GM19438 (cell line): ENCODE measurements at regions not wholly inside any gene's neighbourhood (a gene's known extent, or its start where the extent isn't known, plus 50 kb on each side); places are given as distances from the start of the nearest gene placed in this dataset.
"Not testable (repeated sequence)": the region's sequence is repeated elsewhere in the genome, so short reads cannot be mapped to it uniquely, and the experiment has no call there.

Experiments
- ATAC-seq: cut with Tn5 transposase; IDR thresholded peaks from one replicate; pipeline ENCODE4 v1.9.1; 2021; ENCODE audit warnings: low read depth; ENCODE audit not compliant: unreplicated experiment

DNA sequence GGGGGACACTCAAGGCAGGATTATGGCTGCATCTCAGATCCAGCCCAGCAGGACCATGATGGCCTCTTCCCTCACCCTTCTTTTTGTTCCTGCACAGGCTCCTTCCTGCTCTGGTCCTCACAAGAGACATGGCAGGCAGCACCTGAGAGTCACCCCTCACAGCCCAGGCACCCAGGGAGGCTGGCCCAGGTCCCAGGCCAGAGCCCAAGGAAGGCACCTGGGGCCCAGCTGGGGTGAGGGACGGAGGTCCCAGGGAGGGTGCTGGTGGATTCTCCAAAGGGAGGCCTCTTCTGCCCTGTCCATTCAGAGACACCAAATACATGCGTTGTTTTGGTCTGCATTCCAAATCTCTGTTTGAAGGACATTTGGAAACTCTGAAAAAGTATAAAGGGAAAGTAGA lies 285.4 kb upstream of the HS6ST1 start:
- ATAC-seq: no peak

DNA sequence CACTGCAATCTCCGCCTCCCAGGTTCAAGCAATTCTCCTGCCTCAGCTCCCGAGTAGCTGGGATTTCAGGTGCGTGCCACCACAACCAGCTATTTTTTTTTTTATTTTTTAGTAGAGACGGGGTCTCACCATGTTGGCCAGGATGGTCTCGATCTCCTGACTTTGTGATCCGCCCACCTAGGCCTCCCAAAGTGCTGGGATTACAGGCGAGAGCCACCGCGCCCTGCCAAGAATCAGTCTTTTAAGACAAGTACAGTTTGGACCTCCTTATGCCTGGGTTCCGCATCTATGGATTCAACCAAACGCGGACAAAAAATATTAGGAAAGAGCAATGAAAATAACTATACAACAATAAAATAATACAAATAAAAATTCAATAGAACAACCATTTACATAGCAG lies 285.9 kb upstream of the HS6ST1 start:
- not testable (repeated sequence) for ATAC-seq

DNA sequence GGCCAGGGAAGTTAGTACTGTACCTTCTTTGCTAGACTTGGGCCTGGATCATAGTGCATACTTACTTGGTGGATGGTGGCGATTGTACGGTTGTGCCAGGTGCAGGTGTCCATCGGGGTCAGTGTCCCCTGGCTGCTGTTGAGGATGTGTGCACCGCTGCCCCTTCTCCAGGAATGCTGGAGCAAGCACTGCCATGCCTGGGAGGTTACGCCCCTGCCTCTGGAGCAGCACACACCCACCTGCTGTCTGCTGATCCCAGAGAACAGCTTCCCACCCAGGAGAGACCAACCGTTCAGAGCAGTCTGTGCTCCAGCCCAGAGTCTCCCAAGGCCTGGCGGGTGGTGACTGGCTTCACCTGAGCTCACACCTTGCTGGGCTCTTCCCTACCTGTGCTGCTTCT lies 286.8 kb upstream of the HS6ST1 start:
- no peak for ATAC-seq

DNA sequence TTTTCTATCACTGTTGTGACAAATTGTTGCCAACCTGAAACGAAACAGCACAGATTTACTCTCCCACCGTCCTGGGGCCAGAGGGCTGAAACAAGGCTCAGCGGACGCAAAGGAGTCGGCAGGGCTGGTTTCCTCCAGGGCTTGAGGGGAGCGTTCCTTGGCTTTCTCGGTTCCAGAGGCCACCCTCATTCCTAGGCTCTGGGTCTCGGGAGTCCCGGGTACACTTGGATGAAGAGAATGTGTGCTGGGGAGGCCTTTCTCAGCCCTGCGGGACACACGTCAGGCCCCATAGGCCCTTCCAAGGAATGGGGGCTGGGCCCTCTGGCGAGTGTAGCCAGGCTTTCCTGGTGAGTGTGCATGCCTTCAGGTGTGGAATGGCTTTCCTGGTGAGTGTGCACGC lies 287.3 kb upstream of the HS6ST1 start:
- no peak for ATAC-seq

DNA sequence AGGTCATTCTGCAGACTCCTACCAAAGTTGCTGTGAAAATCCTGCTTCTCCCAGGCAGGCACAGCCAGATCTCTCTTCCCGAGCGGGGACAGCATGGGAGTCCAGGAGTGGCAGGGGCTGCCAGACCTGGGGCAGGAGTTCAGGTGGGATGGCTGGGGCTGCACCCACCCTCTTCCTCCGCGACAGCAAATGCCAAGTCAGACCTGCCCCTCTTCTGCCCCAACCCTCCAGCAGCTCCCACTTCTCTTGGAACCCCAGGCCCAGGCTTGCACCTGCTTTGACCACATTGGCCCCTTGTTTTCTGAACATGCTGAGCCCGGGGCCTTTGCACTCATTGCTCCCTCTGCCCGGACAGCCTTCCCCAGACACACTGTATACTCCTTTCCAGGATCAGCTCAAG lies 288.2 kb upstream of the HS6ST1 start:
- no peak for ATAC-seq

DNA sequence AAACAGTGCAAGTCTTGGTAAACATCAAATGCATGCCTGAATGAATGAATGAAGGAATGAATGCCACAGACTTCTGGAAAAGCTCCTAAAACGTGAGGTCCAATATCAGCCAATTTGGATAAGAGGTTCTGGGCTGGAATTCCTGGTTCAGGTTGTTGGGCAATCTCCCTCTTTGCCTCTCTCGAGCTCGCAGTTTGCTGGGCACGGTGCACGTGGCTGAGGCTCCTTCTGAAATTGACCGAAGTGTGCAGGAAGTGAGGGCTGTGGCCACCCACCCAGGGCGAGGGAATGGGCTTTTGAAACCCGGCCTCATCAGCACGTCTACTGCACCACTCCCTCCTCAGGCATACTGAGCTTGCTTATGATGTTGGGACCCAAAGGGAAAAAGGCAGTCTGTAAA lies 288.8 kb upstream of the HS6ST1 start:
- ATAC-seq: no peak

DNA sequence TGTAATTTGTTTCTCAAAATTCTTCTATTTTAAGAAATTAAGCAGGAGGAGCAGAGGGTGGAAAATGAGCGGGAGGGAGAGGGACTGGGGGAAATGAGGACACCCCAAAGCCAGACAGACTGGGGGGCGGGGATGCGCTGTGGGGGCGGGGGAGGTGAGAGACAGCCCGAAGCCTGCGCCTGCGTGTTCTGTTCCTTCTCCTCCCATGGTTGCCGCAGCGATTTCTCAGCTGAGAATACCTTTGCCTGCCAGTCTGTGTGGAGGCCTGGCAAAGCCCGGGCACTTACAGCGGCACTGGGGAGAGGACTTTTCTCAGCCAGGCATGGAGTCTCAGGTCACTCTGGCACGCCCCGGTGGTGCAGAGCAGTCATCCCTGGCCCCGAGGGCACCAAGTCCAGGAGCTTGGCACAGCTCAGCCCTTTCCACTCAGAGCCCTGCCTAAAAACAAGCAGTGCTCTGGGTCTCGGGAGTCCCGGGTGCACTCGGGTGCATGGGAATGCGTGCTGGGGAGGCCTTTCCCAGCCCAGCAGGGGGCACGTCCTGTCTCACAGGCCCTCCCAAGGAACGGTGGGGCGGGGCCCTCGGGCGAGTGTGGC lies 289.3 kb upstream of the HS6ST1 start:
- no peak for ATAC-seq

DNA sequence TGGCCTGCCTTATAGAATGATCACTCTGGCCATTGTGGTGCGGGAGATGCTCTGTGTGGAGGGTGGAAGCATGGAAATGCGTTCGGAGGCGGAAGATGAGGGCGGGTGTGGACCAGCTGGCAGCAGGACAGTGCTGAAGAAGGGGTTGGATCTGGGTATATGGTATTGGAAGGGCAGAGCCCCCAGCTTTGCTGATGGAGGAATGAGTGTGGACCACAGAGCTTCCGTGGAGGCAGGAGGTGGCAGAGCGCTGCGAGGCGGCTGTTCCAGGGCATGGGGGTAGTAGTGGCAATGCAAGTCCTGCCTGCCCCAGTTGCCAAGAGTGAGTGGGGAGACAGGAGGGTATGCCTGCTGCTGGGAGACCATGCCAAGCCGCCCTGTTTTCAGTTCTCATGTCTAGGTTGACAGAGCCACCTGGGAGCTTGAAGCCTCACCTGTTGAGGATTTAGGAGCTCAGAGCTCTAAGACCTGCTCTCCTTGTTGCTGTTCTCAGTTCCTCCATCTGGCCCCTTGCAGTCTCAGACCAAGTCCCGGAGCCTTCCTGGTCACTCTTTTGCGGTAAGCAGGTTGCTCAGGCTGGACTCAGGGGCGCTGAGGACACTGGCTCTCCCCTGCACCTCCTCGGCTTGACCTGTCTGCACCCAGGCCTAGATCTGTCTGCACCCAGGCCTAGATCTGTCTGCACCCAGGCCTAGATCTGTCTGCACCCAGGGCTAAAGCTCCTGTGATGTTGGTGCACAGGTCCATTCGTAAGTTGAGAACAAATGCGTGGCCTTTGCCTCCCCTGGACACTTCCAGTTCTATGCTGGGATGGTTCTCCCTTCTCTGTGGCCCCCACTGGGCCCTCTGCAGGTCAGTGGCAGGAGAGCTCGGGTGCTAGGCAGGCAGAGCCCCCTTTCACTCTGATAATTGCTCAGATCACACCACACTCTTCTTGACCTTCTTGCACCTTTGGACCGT lies 290.5 kb upstream of the HS6ST1 start:
- no peak for ATAC-seq

DNA sequence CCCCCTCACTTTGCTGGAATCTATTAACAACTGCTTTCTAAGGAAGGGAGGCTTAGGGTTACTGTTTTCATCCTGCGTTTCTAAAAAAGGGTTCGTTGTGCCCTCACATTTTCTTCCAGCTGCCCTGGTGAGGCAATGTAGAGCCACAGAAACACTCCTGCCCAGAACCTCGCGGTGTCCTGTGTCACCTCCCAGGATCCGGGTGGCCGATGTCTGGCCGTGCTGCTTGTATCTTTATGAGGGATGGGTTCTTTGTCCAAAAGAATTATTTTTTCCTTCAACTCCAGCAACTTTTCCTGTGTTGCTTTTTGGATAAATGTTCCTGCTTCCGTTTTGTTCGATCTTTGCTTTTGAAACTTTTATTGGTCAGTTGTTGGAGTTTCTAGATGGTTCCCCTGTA lies 291.8 kb upstream of the HS6ST1 start:
- ATAC-seq: no peak

DNA sequence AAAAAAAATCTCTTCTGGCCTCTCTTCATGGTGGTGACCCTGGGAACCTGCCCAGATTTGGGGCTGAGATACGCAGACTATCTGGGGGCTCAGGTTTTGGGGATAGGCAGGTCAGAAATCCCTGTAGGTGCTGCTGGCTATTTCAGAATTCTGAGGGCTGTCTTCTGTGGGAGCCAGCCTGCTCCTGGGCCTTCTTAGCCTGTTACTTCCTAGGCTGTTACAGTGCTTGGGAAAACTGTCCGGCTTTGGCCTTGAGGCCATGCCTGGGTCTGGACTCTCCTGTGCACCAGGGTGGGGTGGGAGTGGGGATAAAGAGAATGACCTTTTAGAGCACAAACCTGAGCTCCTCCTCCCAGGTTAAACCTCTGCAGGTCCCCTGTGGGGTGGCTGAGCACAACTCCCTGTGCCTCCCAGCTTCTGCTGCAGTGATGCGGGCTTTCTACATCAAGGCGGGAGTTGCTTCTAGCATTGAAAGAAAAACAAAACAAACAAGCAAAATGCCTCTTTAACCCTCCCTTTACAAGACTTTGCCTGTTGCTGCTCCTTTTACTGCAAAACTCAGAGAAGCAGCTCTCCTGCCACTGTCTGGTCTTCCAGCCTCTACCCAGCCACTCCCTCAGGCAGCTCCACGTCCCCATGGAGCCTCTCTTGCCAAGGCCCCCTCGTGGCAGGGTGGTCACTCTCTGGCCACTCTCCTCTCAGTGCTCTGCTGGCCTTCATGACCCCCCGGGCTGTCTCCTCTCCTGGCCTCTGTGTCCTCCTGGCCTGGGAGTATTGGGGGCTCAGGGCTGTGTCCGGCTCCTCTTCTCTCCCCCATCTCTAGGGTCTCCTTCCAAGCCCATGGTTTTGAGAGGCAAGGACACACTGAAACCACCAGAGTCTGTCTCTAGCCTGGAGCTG lies 293.0 kb upstream of the HS6ST1 start:
- ATAC-seq: no peak

DNA sequence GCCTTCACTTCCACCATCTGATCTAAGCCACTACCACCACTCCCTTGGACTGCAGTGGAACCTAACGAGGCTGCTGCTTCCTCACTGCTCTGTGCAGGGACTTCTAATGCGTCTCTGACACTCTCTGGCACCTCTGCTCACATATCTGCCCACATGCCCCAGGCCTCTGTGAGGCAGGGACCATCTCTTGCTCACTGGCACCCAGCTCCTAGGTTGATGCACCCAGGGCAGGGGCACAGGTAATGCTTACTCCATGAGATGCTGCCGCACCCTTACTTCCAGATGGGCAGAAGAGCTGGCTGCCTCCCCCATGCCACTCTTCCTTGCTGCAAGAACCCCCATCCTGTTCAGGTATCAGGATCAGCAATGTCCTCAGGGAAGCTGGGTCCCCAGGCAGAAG lies 294.0 kb upstream of the HS6ST1 start:
- no peak for ATAC-seq

DNA sequence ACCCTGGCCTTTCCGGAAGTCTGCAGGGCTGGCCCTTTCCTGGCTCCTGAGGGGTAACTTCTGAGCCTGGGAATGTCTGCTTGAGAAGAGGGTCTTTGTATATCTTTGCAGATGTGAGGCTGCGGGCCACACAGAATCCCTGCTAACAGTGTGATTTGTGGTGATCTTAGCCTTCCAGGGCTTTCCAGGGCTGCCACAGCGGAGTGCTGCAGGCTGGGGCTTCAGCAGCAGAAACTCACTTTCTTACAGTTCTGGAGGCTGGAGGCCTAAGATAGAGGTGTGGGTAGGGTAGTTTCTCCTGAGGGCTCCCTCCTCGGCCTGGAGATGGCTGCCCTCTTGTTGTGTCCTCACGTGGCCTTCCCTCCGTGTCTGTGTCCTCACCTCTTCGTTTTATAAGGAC lies 294.7 kb upstream of the HS6ST1 start:
- no peak for ATAC-seq

DNA sequence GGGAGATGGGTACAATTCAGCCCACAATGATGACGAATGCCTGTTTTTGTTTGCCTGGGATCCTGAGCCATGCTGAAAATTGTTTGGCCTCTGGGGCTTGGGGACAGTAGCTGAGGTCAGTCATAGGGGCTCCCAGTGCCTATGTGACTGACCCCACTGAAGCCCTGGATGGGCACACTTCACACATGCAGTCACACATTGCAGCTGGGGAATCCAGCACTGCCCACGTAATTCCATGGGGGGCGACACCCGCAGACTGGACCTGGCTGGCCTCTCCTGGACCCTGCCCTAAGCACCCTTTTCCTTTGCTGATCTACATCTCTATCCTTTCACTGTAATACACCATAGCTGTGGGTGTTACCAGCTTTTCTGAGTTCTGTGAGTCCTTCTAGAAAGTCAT lies 295.2 kb upstream of the HS6ST1 start:
- ATAC-seq: no peak

DNA sequence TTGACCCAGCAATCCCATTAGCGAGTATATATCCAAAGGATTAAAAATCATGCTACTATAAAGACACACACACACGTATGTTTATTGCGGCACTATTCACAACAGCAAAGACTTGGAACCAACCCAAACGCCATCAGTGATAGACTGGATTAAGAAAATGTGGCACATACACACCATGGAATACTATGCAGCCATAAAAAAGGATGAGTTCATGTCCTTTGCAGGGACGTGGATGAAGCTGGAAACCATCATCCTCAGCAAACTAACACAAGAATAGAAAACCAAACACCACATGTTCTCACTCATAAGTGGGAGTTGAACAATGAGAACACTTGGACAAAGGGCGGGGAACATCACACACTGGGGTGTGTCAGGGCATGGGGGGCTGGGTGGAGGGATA lies 296.2 kb upstream of the HS6ST1 start:
- ATAC-seq: not testable (repeated sequence)

DNA sequence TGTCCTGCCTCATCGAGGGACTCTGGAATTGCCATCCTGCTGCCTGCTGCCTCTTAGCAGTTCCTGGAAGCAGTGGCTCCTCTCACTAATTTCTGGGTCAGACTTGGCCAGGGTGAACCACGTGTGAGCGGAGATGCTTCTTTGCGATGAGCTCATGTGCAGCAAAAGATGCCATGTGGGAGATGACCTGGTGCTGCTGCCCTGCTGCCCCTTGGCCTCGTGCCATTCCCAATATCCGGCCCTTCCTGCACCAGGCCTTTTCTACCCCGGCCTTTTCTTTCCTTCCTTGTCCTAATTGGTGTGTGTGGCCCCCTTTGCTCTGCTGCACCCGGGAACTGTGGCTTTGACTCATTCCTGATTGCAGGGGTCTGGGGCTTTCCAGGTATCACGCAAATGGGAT lies 296.9 kb upstream of the HS6ST1 start:
- no peak for ATAC-seq

DNA sequence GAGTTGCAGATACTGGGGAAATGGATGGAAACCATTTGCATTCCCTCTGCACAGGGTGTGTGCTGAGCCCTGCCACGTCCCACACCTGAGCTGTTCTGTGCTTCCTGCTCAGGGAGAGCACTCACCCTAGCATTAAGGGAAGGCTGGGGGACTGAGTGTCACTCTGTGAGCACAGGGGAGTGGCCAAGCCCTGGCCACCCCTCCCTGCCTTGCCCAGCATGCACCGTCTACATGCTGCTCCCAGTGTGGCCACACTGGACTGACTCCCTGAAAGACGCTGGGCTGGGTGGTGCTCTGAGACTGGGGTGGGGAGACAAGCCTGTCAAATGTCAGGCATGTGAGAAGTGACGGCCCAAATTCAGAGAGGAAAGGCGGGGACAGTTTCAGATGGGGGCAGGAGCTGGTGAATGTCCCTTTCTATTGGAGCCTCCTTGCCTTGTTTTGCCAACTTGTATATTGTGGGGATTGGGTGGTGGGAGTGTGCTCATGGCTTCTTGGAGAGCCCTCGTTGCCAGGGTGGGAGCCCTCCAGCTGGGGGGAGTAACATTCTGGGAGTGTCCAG lies 298.4 kb upstream of the HS6ST1 start:
- ATAC-seq: no peak

DNA sequence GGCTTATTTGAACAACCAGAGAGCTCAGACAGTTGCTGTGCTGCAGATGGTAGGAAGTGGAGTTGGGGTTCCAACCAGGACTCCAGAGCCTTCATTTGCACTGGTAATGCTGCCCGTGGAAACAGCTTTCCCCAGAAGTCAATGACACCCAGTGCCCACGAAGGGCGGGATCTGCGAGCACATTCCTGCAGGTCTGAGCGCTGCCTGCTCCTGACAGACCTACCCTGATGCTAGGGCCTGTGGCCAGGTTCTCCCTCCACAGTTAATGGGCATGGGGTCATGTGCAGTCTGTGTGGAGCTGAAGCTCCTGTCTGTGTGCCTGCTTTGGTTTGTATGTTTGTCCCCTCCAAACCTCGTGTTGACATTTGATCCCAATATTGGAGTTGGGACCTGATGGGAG lies 299.0 kb upstream of the HS6ST1 start:
- no peak for ATAC-seq

DNA sequence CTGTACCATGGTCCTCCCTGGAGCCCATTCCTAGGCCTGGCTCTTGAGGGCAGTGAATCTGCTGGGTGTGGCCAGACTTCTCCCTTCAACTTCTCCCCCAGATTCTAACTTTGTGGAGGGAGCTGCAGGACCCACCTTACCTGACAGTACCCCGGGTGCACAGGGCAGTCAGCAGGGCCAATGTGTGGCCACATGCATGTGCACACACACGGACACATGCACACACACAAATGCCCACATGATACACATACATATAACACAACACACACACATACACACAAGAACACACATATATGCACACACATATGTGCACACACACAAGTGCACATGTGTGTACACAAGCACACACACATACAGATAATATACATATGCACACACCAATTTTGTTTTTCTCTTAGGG lies 300.0 kb upstream of the HS6ST1 start:
- ATAC-seq: no peak

DNA sequence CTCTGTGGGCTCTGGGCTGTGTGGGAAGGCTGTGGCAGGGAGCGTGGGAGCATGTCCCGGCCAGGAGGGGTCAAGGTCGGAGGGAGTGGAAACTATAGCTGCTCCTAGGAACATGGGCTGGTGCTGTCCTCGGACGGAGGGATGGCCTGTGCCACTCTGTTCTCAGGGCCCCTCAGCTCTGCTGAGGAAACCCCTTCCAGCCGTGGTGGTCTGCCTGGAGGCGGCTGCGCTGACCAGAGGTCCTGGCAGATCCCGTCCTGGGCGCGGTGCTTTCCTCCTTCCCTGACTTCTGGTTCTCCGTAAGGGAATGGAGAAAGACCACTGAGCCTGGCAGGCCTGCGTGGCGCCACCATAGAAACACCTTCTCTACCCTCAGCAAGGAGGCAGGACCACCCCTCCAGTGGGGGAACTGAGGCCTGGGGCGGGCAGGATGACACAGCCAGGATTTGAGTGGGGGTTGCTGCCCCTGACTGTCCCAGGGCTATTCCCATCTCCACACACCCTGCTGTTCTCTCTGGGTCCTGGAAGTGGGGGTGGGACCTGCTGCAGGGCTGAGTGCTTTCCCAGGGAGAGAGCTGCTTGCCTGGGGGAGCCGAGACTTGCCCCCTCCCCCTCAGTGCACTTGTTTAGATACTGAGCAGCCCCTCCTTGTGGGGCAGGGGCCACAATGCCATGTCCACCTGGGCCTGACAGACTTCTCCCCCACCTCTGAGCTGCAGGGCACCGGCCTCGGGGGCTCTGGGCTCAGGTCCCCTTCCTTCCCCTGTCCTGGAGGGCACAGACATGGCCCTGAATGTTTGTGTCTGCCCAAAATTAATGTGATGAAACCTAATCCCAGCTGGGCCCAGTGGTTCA lies 301.0 kb upstream of the HS6ST1 start:
- no peak for ATAC-seq

DNA sequence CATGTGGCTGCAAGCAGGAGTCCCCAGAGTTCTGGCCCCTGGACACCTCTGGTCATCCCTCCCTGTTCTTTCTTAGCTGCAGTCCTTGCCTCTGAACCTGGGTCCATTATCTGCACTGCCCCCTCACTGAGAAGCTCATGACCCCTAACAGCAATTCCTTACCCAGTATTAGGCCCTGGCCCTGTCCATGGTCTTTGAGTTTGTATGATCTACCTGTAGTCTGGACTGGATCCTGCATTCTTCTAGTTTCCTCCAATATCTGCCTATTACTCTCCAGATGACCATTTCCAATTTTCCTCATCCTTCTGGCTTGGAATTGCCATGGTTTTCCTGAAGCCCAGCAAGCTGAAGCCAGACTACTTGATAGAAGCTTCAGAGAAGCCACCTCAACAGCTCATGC lies 302.4 kb upstream of the HS6ST1 start:
- no peak for ATAC-seq
